H9 (cell line): ENCODE measurements at regions not wholly inside any gene's neighbourhood (a gene's known extent, or its start where the extent isn't known, plus 50 kb on each side); places are given as distances from the start of the nearest gene placed in this dataset.

ENCODE experiments used
- DNase-seq: peaks from one replicate; pipeline ENCODE4 v3.0.0-alpha.2; 2017
- H2AFZ ChIP-seq: one replicate; pipeline ENCODE4 v1.6.1; 2013; ENCODE audit warnings: mild to moderate bottlenecking, low read length, control low read depth, moderate library complexity
- H2AK5ac ChIP-seq: 2 replicates; pipeline ENCODE4 v1.6.1; 2013; ENCODE audit warnings: low read length, control low read depth, mixed read lengths; ENCODE audit not compliant: insufficient read length
- H2BK120ac ChIP-seq: one replicate; pipeline ENCODE4 v1.6.1; 2013; ENCODE audit warnings: low read depth, mild to moderate bottlenecking, low read length, control low read depth, inconsistent platforms; ENCODE audit not compliant: poor library complexity, severe bottlenecking
- H2BK12ac ChIP-seq: 2 replicates; pipeline ENCODE4 v1.6.1; 2013; ENCODE audit warnings: low read length, control low read depth, mixed read lengths, low read depth; ENCODE audit not compliant: insufficient read length
- H2BK15ac ChIP-seq: 2 replicates; pipeline ENCODE4 v1.6.1; 2013; ENCODE audit warnings: low read depth, low read length, control low read depth
- H2BK20ac ChIP-seq: one replicate; pipeline ENCODE4 v1.6.1; 2013; ENCODE audit warnings: low read depth, mild to moderate bottlenecking, low read length, control low read depth, inconsistent platforms; ENCODE audit not compliant: poor library complexity, severe bottlenecking
- H2BK5ac ChIP-seq: 2 replicates; pipeline ENCODE4 v1.6.1; 2013; ENCODE audit warnings: low read length, control low read depth, mixed read lengths; ENCODE audit not compliant: insufficient read length
- H3K14ac ChIP-seq: 2 replicates; pipeline ENCODE4 v1.6.1; 2013; ENCODE audit warnings: low read length, control low read depth; ENCODE audit not compliant: insufficient read depth
- H3K18ac ChIP-seq: 2 replicates; pipeline ENCODE4 v1.6.1; 2013; ENCODE audit warnings: low read depth, mild to moderate bottlenecking, mixed read lengths, low read length, control low read depth; ENCODE audit not compliant: insufficient read length
- H3K23ac ChIP-seq: 2 replicates; pipeline ENCODE4 v1.6.1; 2013; ENCODE audit warnings: low read length, control low read depth, mixed read lengths, low read depth; ENCODE audit not compliant: insufficient read length
- H3K23me2 ChIP-seq: 2 replicates; pipeline ENCODE4 v1.6.1; 2013; ENCODE audit warnings: low read depth, mild to moderate bottlenecking, mixed read lengths, low read length, control low read depth; ENCODE audit not compliant: insufficient read length, poor library complexity, severe bottlenecking
- H3K27ac ChIP-seq: 2 replicates; pipeline ENCODE4 v1.5.1; 2013; ENCODE audit warnings: low read length, control low read depth, mixed read lengths, low read depth; ENCODE audit not compliant: insufficient read length
- H3K27me3 ChIP-seq: 2 replicates; pipeline ENCODE4 v1.6.1; 2013; ENCODE audit warnings: low read length, control low read depth, inconsistent platforms; ENCODE audit not compliant: insufficient read depth
- H3K4ac ChIP-seq: 2 replicates; pipeline ENCODE4 v1.6.1; 2013; ENCODE audit warnings: low read depth, mild to moderate bottlenecking, control low read depth, inconsistent platforms, low read length, moderate library complexity
- H3K4me1 ChIP-seq: 2 replicates; pipeline ENCODE4 v1.6.1; 2013; ENCODE audit warnings: low read length, control low read depth, inconsistent platforms; ENCODE audit not compliant: insufficient read depth
- H3K4me2 ChIP-seq: 2 replicates; pipeline ENCODE4 v1.6.1; 2013; ENCODE audit warnings: low read length, control low read depth, mixed read lengths; ENCODE audit not compliant: insufficient read length, insufficient read depth
- H3K56ac ChIP-seq: 2 replicates; pipeline ENCODE4 v1.6.1; 2013; ENCODE audit warnings: low read depth, mild to moderate bottlenecking, mixed read lengths, low read length, control low read depth; ENCODE audit not compliant: insufficient read length
- H3K79me1 ChIP-seq: 2 replicates; pipeline ENCODE4 v1.6.1; 2013; ENCODE audit warnings: low read depth, mild to moderate bottlenecking, moderate library complexity, low read length, control low read depth, inconsistent platforms; ENCODE audit not compliant: insufficient read depth, poor library complexity, severe bottlenecking
- H3K79me2 ChIP-seq: 2 replicates; pipeline ENCODE4 v1.6.1; 2013; ENCODE audit warnings: low read length, control low read depth, inconsistent platforms; ENCODE audit not compliant: insufficient read depth
- H3K9ac ChIP-seq: 2 replicates; pipeline ENCODE4 v1.6.1; 2013; ENCODE audit warnings: low read length, control low read depth, mixed read lengths; ENCODE audit not compliant: insufficient read length; ENCODE audit errors: extremely low read depth
- H3K9me3 ChIP-seq: one replicate; pipeline ENCODE4 v1.6.1; 2013; ENCODE audit warnings: low read depth, low read length, inconsistent platforms; ENCODE audit not compliant: control insufficient read depth
- H3T11ph ChIP-seq: one replicate; pipeline ENCODE4 v1.6.1; 2013; ENCODE audit warnings: mild to moderate bottlenecking, low read length, control low read depth, inconsistent platforms
- H4K20me1 ChIP-seq: one replicate; pipeline ENCODE4 v1.6.1; 2013; ENCODE audit not compliant: control insufficient read depth, insufficient read length, insufficient read depth
- H4K5ac ChIP-seq: 2 replicates; pipeline ENCODE4 v1.6.1; 2013; ENCODE audit warnings: low read depth, mild to moderate bottlenecking, mixed read lengths, low read length, control low read depth; ENCODE audit not compliant: insufficient read length
- H4K8ac ChIP-seq: replicated peaks from 2 replicates; pipeline ENCODE4 v1.6.1; 2013; ENCODE audit warnings: low read length, control low read depth, mixed read lengths, low read depth; ENCODE audit not compliant: insufficient read length
- H4K91ac ChIP-seq: 2 replicates; pipeline ENCODE4 v1.6.1; 2013; ENCODE audit warnings: low read depth, mild to moderate bottlenecking, moderate library complexity, mixed read lengths, low read length, control low read depth; ENCODE audit not compliant: insufficient read length
- H3K27ac Mint-ChIP-seq, 3 experiments: 2 replicates in 2 of 3; 3 replicates in 1 of 3; pipeline ENCODE4 v1.8.0; 2020 to 2021; ENCODE audit warnings: mixed read lengths in 3 of 3, mild to moderate bottlenecking in 1 of 3, moderate library complexity in 1 of 3
- H3K27me3 Mint-ChIP-seq: 2 replicates; pipeline ENCODE4 v1.8.0; 2021; ENCODE audit warnings: low read depth, mild to moderate bottlenecking, moderate library complexity, mixed read lengths
- H3K36me3 Mint-ChIP-seq, 3 experiments: 2 replicates in 2 of 3; 3 replicates in 1 of 3; pipeline ENCODE4 v1.8.0; 2020 to 2021; ENCODE audit warnings: low read depth in 3 of 3, mixed read lengths in 3 of 3; ENCODE audit not compliant: insufficient read depth in 1 of 3
- H3K4me1 Mint-ChIP-seq, 2 experiments: 2 replicates each; pipeline ENCODE4 v1.8.0; 2020; ENCODE audit warnings: mixed read lengths in 2 of 2
- H3K4me3 Mint-ChIP-seq, 2 experiments: 2 replicates in 1 of 2; 3 replicates in 1 of 2; pipeline ENCODE4 v1.8.0; 2020 to 2021; ENCODE audit warnings: mild to moderate bottlenecking in 2 of 2, mixed read lengths in 2 of 2, moderate library complexity in 1 of 2
- H3K9me3 Mint-ChIP-seq, 2 experiments: 2 replicates in 1 of 2; 3 replicates in 1 of 2; pipeline ENCODE4 v1.8.0; 2020; ENCODE audit warnings: mild to moderate bottlenecking in 2 of 2, mixed read lengths in 2 of 2, moderate library complexity in 1 of 2
- WGBS: extraction: QIAGEN DNeasy Blood & Tissue Kit; methylation state at CpG from one replicate; pipeline ENCODE4 v1.1.7; 2013; ENCODE audit warnings: missing lambda C conversion rate, low lambda C conversion rate, mixed read lengths; ENCODE audit not compliant: insufficient read length; ENCODE audit errors: extremely low coverage; 5-methylcytosine and 5-hydroxymethylcytosine counted together
- TF ChIP-seq, protein P1 (sequence below): fragments of 200-600 bp; sonication (generic); conservative IDR thresholded peaks from 3 replicates; pipeline ENCODE4 v1.8.0; 2021; ENCODE audit warnings: antibody characterized with exemption, mild to moderate bottlenecking

GRCh38 chr7:25834050-25834449, 317.9 kb upstream of the NFE2L3 start:
- H3K14ac ChIP-seq: no peak overlapping the region
- no peak overlapping the region for H2AFZ ChIP-seq
- Mint-ChIP-seq H3K27ac (no peak overlapping the region), H3K9me3 (no peaks in the 10 kb centered on the region), H3K4me1 (peaks cover 32 to 35% of the 10 kb centered on the region in 2 experiments), H3K36me3 (no peaks in the 10 kb centered on the region), H3K27me3 (no peaks in the 10 kb centered on the region), H3K4me3 (no peak overlapping the region)
- no peak overlapping the region for H3K4ac ChIP-seq
- no peak overlapping the region for H2BK20ac ChIP-seq
- H3K27ac ChIP-seq: no peak overlapping the region
- no peaks in the 10 kb centered on the region for H3K79me2 ChIP-seq
- no peak overlapping the region for H4K5ac ChIP-seq
- H3K9me3 ChIP-seq: no peaks in the 10 kb centered on the region
- H2BK5ac ChIP-seq: no peak overlapping the region
- H3K79me1 ChIP-seq: no peaks in the 10 kb centered on the region
- H3K18ac ChIP-seq: no peak overlapping the region
- DNase-seq: no peak
- H3K4me1 ChIP-seq: peaks cover 6% of the 10 kb centered on the region; the same call in 1 of the 2 replicates
- H2BK120ac ChIP-seq: no peak overlapping the region
- H3K9ac ChIP-seq: no peak overlapping the region
- H4K91ac ChIP-seq: no peak overlapping the region
- no peak overlapping the region for H2BK12ac ChIP-seq
- no peaks in the 10 kb centered on the region for H3K23me2 ChIP-seq
- H3K23ac ChIP-seq: no peak overlapping the region
- H3T11ph ChIP-seq: no peak overlapping the region
- no peaks in the 10 kb centered on the region for H4K20me1 ChIP-seq
- no peak overlapping the region for H2BK15ac ChIP-seq
- WGBS: no CpG with 5 or more reads among the region's 4 CpGs
- no peak overlapping the region for H4K8ac ChIP-seq
- TF ChIP-seq, protein P1, sequence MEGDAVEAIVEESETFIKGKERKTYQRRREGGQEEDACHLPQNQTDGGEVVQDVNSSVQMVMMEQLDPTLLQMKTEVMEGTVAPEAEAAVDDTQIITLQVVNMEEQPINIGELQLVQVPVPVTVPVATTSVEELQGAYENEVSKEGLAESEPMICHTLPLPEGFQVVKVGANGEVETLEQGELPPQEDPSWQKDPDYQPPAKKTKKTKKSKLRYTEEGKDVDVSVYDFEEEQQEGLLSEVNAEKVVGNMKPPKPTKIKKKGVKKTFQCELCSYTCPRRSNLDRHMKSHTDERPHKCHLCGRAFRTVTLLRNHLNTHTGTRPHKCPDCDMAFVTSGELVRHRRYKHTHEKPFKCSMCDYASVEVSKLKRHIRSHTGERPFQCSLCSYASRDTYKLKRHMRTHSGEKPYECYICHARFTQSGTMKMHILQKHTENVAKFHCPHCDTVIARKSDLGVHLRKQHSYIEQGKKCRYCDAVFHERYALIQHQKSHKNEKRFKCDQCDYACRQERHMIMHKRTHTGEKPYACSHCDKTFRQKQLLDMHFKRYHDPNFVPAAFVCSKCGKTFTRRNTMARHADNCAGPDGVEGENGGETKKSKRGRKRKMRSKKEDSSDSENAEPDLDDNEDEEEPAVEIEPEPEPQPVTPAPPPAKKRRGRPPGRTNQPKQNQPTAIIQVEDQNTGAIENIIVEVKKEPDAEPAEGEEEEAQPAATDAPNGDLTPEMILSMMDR: no peak
- H3K27me3 ChIP-seq: no peaks in the 10 kb centered on the region
- H3K4me2 ChIP-seq: no peak overlapping the region
- no peak overlapping the region for H3K56ac ChIP-seq
- H2AK5ac ChIP-seq: no peak overlapping the region
